ENCODE measurements at regions not wholly inside any gene's neighbourhood (a gene's known extent, or its start where the extent isn't known, plus 50 kb on each side); places are given as distances from the start of the nearest gene placed in this dataset.

DNA sequence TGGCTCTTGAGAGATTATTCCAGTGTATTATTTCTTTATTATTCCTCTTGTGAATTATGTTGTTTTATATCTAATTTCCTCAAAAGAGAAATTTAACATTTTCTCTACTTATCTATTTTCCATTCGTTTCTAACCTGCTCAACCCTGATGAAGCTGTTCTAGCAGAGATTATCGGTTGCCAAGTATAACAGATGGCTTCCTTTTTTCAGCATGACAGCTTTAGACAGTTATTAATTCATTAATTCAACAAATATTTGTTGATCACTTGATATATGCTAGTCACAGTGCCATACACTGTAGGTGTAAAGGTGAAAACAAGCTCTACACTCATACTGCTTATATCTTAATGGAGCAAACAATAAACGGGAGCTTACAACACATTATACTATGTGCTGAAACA is 137.9 kb upstream of the UBE2E3 start:
- no TSS peak for BruUV-seq (replicated peaks)

DNA sequence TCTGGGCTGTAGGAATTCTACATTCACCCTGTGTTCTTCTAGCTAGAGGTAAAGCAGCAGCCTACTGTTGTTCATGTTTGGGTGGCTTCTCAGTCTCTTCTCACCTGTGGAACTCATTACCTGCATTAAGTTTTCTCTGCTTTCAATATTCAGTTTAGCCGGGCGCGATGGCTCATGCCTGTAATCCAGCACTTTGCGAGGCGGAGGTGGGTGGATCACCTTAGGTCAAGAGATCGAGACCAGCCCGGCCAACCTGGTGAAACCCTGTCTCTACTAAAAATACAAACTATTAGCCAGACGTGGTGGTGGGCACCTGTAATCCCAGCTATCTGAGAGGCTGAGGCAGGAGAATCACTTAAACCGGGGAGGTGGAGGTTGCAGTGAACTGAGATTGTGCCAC is 139.8 kb upstream of the UBE2E3 start:
- no peak for DNase-seq (ENCODE audit: unreplicated experiment)
- Mint-ChIP-seq H3K36me3 (ENCODE audit: insufficient read depth, unreplicated experiment) (no peaks in the 10 kb centered on the region), H3K27ac (ENCODE audit: low read depth, unreplicated experiment) (no peak overlapping the region), H3K9me3 (ENCODE audit: unreplicated experiment) (no peaks in the 10 kb centered on the region), H3K4me3 (ENCODE audit: unreplicated experiment) (no peak overlapping the region), H3K4me1 (ENCODE audit: insufficient read depth, unreplicated experiment) (no peaks in the 10 kb centered on the region), H3K27me3 (ENCODE audit: insufficient read depth, unreplicated experiment) (no peaks in the 10 kb centered on the region)
- CTCF ChIA-PET, result no interaction called here
- TF ChIP-seq, protein P1, sequence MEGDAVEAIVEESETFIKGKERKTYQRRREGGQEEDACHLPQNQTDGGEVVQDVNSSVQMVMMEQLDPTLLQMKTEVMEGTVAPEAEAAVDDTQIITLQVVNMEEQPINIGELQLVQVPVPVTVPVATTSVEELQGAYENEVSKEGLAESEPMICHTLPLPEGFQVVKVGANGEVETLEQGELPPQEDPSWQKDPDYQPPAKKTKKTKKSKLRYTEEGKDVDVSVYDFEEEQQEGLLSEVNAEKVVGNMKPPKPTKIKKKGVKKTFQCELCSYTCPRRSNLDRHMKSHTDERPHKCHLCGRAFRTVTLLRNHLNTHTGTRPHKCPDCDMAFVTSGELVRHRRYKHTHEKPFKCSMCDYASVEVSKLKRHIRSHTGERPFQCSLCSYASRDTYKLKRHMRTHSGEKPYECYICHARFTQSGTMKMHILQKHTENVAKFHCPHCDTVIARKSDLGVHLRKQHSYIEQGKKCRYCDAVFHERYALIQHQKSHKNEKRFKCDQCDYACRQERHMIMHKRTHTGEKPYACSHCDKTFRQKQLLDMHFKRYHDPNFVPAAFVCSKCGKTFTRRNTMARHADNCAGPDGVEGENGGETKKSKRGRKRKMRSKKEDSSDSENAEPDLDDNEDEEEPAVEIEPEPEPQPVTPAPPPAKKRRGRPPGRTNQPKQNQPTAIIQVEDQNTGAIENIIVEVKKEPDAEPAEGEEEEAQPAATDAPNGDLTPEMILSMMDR (IDR thresholded peaks at IDR 0.05; ENCODE audit: unreplicated experiment), result no peak
- intact Hi-C loops (cut with micrococcal nuclease), result no loop called here
- no TSS peak for BruUV-seq (replicated peaks)
- POLR2A ChIA-PET, result interaction anchor here (0.6 kb wide), 1 partner anchor 138 kb away, joined by 3 read pairs; no protein-coding TSS in a partner anchor

More for the DNA sequence above, 137.9 kb upstream of the UBE2E3 start:
- H3K4me1 Mint-ChIP-seq (ENCODE audit: insufficient read depth, unreplicated experiment), result no peaks in the 10 kb centered on the region
- ChIA-PET CTCF (interaction anchor here (0.6 kb wide), 1 partner anchor 389 kb away, joined by 4 read pairs; no protein-coding TSS in a partner anchor), POLR2A (no interaction called here)
- H3K4me3 Mint-ChIP-seq (ENCODE audit: unreplicated experiment), result no peak overlapping the region
- intact Hi-C loops (cut with micrococcal nuclease), result no loop called here
- H3K27me3 Mint-ChIP-seq (ENCODE audit: insufficient read depth, unreplicated experiment), result no peaks in the 10 kb centered on the region
- H3K36me3 Mint-ChIP-seq (ENCODE audit: insufficient read depth, unreplicated experiment), result no peaks in the 10 kb centered on the region
- TF ChIP-seq, protein P1 (IDR thresholded peaks at IDR 0.05; ENCODE audit: unreplicated experiment), result no peak
- H3K27ac Mint-ChIP-seq (ENCODE audit: low read depth, unreplicated experiment), result no peak overlapping the region
- DNase-seq (ENCODE audit: unreplicated experiment), result no peak
- H3K9me3 Mint-ChIP-seq (ENCODE audit: unreplicated experiment), result no peaks in the 10 kb centered on the region

DNA sequence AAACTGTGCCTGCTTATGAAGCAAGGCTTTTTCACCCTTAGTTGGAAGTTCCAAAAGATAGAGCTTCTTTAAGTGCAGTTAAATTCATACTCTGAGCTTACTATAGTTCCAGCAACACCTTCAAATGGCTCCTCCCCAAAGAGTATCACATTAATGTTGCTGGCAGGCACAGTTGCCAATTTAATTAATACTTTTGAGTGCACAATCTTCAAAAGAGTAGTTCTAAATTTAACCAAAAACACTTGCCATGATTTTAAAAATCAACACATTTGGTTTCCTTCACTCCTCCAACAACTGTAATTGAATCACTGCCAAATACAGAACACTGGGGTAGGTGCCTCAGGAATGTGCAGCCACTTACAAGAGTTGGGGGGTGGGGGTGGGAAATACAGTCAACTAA is 150.6 kb upstream of the UBE2E3 start:
- CTCF ChIA-PET, result interaction anchor here (1.0 kb wide), 1 partner anchor 100 kb away, joined by 3 read pairs; no protein-coding TSS in a partner anchor
- H3K4me3 Mint-ChIP-seq (ENCODE audit: unreplicated experiment), result no peak overlapping the region
- peaks cover 14% of the 10 kb centered on the region for H3K4me1 Mint-ChIP-seq (ENCODE audit: insufficient read depth, unreplicated experiment)
- TF ChIP-seq, protein P1 (IDR thresholded peaks at IDR 0.05; ENCODE audit: unreplicated experiment), result no peak
- peak overlapping the region; percentile 91 for H3K27ac Mint-ChIP-seq (ENCODE audit: low read depth, unreplicated experiment)
- DNase-seq (ENCODE audit: unreplicated experiment), result peak; percentile 1
- POLR2A ChIA-PET, result no interaction called here
- no peaks in the 10 kb centered on the region for H3K27me3 Mint-ChIP-seq (ENCODE audit: insufficient read depth, unreplicated experiment)
- intact Hi-C loops (cut with micrococcal nuclease), result no loop called here
- no peaks in the 10 kb centered on the region for H3K36me3 Mint-ChIP-seq (ENCODE audit: insufficient read depth, unreplicated experiment)
- no TSS peak for BruUV-seq (replicated peaks)
- H3K9me3 Mint-ChIP-seq (ENCODE audit: unreplicated experiment), result peaks cover 8% of the 10 kb centered on the region

DNA sequence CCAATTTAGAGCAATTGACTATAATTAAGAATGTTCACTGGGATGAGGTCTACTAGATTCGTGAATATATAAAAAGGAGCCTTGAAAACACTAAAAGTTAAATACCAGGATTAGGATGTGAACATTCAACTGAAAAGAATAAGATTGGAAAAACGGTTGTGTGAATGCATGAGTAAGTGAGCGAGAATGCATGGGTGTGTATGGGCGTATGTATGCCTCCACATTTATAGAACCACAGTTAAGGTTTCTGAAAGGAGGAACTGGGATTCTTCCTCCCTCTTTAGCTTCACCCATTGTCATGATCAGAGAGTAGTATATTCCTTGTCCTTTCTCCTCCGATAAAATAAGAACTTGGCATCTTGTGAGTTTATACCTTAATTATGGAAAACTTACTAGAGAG is 151.1 kb upstream of the UBE2E3 start:
- POLR2A ChIA-PET, result interaction anchor here (0.6 to 1.1 kb wide), 3 partner anchors 9 to 89 kb away, joined by 3 to 4 read pairs (median 3); no protein-coding TSS in a partner anchor
- DNase-seq (ENCODE audit: unreplicated experiment), result peak; percentile 33

More for the DNA sequence above, 151.1 kb upstream of the UBE2E3 start:
- peaks cover 8% of the 10 kb centered on the region for H3K9me3 Mint-ChIP-seq (ENCODE audit: unreplicated experiment)
- H3K36me3 Mint-ChIP-seq (ENCODE audit: insufficient read depth, unreplicated experiment), result no peaks in the 10 kb centered on the region
- peak overlapping the region; percentile 91 for H3K27ac Mint-ChIP-seq (ENCODE audit: low read depth, unreplicated experiment)
- CTCF ChIA-PET, result interaction anchor here (1.0 kb wide), 1 partner anchor 100 kb away, joined by 3 read pairs; no protein-coding TSS in a partner anchor
- intact Hi-C loops (cut with micrococcal nuclease), result no loop called here
- BruUV-seq (replicated peaks), result no TSS peak
- peaks cover 20% of the 10 kb centered on the region for H3K4me1 Mint-ChIP-seq (ENCODE audit: insufficient read depth, unreplicated experiment)
- TF ChIP-seq, protein P1 (IDR thresholded peaks at IDR 0.05; ENCODE audit: unreplicated experiment), result no peak
- H3K27me3 Mint-ChIP-seq (ENCODE audit: insufficient read depth, unreplicated experiment), result no peaks in the 10 kb centered on the region
- H3K4me3 Mint-ChIP-seq (ENCODE audit: unreplicated experiment), result peak overlapping the region; percentile 31
